Activated CD4-positive, CD25-positive, alpha-beta regulatory T cell treated with anti-CD3 and anti-CD28 coated beads, Interleukin-2, amount 50 U/mL, for 24 hours (primary cell): ENCODE measurements at regions not wholly inside any gene's neighbourhood (a gene's known extent, or its start where the extent isn't known, plus 50 kb on each side); places are given as distances from the start of the nearest gene placed in this dataset.

ENCODE experiments used
- ATAC-seq, 2 donors: fragments of 150-1000 bp; cut with Tn5 transposase; one replicate each; pipeline ENCODE4 v1.10.0; 2021; ENCODE audit warnings: mild to moderate bottlenecking in 1 of 2, moderate library complexity in 1 of 2

- ATAC-seq = no peak
Observed at GRCh38 chr2:62447411-62447810, 58.6 kb downstream of the TMEM17 start.

- ATAC-seq = no peak
Observed at GRCh38 chr2:62446491-62446890, 59.5 kb downstream of the TMEM17 start.

- no peak for ATAC-seq
Observed at GRCh38 chr2:62443886-62444285, 62.1 kb downstream of the TMEM17 start.

GRCh38 chr2:62443471-62443870 lies 62.5 kb downstream of the TMEM17 start:
- ATAC-seq = no peak

- no peak for ATAC-seq
Observed at GRCh38 chr2:62441824-62442223, 64.2 kb downstream of the TMEM17 start.

GRCh38 chr2:62441421-62441820 lies 64.6 kb downstream of the TMEM17 start:
- no peak for ATAC-seq

GRCh38 chr2:62440281-62440946 lies 65.6 kb downstream of the TMEM17 start:
- no peak for ATAC-seq

- ATAC-seq = no peak
Observed at GRCh38 chr2:62439425-62439824, 66.6 kb downstream of the TMEM17 start.

GRCh38 chr2:62437785-62438184 lies 68.2 kb downstream of the TMEM17 start:
- no peak for ATAC-seq

- no peak for ATAC-seq
Observed at GRCh38 chr2:62435720-62436119, 70.3 kb downstream of the TMEM17 start.

GRCh38 chr2:62432407-62432806 lies 73.6 kb downstream of the TMEM17 start:
- ATAC-seq = no peak

GRCh38 chr2:62431512-62431911 lies 74.5 kb downstream of the TMEM17 start:
- ATAC-seq = no peak

GRCh38 chr2:62430146-62430545 lies 75.8 kb downstream of the TMEM17 start:
- no peak for ATAC-seq

GRCh38 chr2:62427146-62427545 lies 78.8 kb downstream of the TMEM17 start:
- no peak for ATAC-seq

GRCh38 chr2:62426154-62426912 lies 79.7 kb downstream of the TMEM17 start:
- no peak for ATAC-seq

GRCh38 chr2:62425684-62426083 lies 80.3 kb downstream of the TMEM17 start:
- no peak for ATAC-seq

GRCh38 chr2:62424899-62425298 lies 81.1 kb downstream of the TMEM17 start:
- no peak for ATAC-seq

- ATAC-seq = no peak
Observed at GRCh38 chr2:62423883-62424458, 82.0 kb downstream of the TMEM17 start.

GRCh38 chr2:62423235-62423634 lies 82.8 kb downstream of the TMEM17 start:
- ATAC-seq = no peak

GRCh38 chr2:62415518-62415917 lies 90.5 kb downstream of the TMEM17 start:
- ATAC-seq = no peak

- peak in 1 of 2 donors; percentile 35 for ATAC-seq
Observed at GRCh38 chr2:62415019-62415431, 91.0 kb downstream of the TMEM17 start.

- ATAC-seq = no peak
Observed at GRCh38 chr2:62413116-62413663, 92.8 kb downstream of the TMEM17 start.

- ATAC-seq = no peak
Observed at GRCh38 chr2:62412347-62412742, 93.7 kb downstream of the TMEM17 start.
